Hepatocyte (in vitro differentiated cells): ENCODE measurements at regions not wholly inside any gene's neighbourhood (a gene's known extent, or its start where the extent isn't known, plus 50 kb on each side); places are given as distances from the start of the nearest gene placed in this dataset.

ENCODE experiments used
- EZH2 ChIP-seq: fragments of 200-600 bp; sonication (generic); IDR thresholded peaks from 2 replicates; pipeline ENCODE4 v1.6.1; 2016; ENCODE audit warnings: antibody characterized with exemption, mild to moderate bottlenecking, borderline replicate concordance
- EZH2phosphoT487 ChIP-seq: fragments of 200-600 bp; sonication (generic); IDR thresholded peaks from one replicate; pipeline ENCODE4 v1.6.1; 2018; ENCODE audit warnings: antibody characterized with exemption, mild to moderate bottlenecking, low read depth, moderate library complexity; ENCODE audit not compliant: unreplicated experiment, severe bottlenecking
- TF ChIP-seq, protein P1 (sequence below): fragments of 200-600 bp; sonication (generic); IDR thresholded peaks from 2 replicates; pipeline ENCODE4 v1.5.1; 2016; ENCODE audit warnings: antibody characterized with exemption, mild to moderate bottlenecking; ENCODE audit not compliant: poor library complexity

DNA sequence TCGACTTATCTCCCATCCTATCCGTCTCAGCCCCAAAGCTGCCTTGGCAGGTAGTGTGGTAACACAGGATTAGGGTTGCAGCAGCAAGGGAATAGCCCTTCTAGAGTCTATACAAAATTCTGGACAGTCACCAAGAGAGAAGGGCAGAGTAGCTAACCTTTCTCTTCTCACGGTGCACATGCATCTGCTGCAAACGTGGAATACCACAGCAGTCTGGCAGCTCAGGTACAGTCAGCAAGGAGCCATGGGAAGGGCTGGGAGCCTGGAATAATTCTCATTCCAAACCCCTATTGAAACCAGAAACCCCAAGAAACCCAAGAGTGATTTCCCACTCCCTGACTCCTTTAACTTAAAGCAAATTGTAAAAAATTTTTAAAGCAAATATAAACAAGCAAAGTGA lies 92.3 kb upstream of the THRB start:
- TF ChIP-seq, protein P1, sequence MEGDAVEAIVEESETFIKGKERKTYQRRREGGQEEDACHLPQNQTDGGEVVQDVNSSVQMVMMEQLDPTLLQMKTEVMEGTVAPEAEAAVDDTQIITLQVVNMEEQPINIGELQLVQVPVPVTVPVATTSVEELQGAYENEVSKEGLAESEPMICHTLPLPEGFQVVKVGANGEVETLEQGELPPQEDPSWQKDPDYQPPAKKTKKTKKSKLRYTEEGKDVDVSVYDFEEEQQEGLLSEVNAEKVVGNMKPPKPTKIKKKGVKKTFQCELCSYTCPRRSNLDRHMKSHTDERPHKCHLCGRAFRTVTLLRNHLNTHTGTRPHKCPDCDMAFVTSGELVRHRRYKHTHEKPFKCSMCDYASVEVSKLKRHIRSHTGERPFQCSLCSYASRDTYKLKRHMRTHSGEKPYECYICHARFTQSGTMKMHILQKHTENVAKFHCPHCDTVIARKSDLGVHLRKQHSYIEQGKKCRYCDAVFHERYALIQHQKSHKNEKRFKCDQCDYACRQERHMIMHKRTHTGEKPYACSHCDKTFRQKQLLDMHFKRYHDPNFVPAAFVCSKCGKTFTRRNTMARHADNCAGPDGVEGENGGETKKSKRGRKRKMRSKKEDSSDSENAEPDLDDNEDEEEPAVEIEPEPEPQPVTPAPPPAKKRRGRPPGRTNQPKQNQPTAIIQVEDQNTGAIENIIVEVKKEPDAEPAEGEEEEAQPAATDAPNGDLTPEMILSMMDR, result no peak
- no peak for TF ChIP-seq EZH2
- TF ChIP-seq EZH2phosphoT487, result no peak
